ENCODE measurements at regions not wholly inside any gene's neighbourhood (a gene's known extent, or its start where the extent isn't known, plus 50 kb on each side); places are given as distances from the start of the nearest gene placed in this dataset.

DNA sequence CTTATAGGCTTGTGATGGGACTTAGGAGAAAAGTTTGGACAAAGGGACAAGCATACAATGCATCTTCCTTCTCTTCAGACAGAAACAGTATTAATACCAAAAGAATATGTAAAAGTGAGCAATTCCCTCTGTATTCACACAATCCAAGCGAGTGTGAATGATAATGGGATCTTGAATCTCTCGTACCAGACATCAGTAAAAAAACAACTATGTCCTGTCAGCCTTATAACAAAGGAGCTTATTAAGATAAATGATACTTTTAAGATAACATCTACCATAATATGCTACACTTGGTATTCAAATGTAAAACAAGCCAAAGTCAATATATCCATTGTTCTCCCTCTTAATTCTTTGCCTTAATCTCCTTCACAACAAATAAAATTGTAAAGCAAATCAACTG, 288.6 kb upstream of the CNTN6 start (continued):
- TF ChIP-seq EZH2phosphoT487 (IDR thresholded peaks at IDR 0.05; ENCODE audit: unreplicated experiment) (no peak), NANOG (IDR thresholded peaks at IDR 0.05; ENCODE audit: borderline replicate concordance) (no peak)

DNA sequence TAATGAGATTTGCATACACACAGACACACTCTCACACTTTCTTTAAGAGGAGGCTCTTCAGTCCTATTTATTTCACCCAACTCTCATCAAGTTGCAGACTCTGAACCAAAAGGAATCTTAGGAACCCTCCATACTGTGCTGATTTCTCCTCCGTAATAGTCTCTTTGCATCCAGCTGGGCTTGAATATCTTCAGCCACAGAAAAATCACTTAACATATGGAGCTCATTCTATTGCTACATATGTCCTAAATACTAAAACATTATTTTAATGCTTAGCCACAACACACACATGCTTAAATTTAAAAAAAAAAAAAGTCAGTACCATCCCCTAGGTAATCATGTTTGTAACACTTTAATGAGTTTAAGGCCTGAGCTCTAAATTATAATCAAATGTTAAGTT, 287.5 kb upstream of the CNTN6 start:
- Mint-ChIP-seq H3K4me1 (no peaks in the 10 kb centered on the region), H3K36me3 (ENCODE audit: low read depth) (peaks cover 16% of the 10 kb centered on the region; the same call in 2 of the 3 replicates)
- H3K4me2 ChIP-seq, result no peak overlapping the region

More for the DNA sequence above, 287.5 kb upstream of the CNTN6 start:
- ATAC-seq (no peak), DNase-seq (ENCODE audit: low spot score) (peak; percentile 6)
- Histone ChIP-seq H4K20me1 (replicated peaks; ENCODE audit: insufficient read depth) (no peaks in the 10 kb centered on the region), H3K9me2 (ENCODE audit: insufficient read depth) (no peaks in the 10 kb centered on the region), H2AFZ (no peak overlapping the region), H3K4me1 (ENCODE audit: insufficient read depth) (peaks cover 15% of the 10 kb centered on the region), H3K36me3 (ENCODE audit: insufficient read depth) (no peaks in the 10 kb centered on the region), H3K27me3 (ENCODE audit: insufficient read depth) (no peaks in the 10 kb centered on the region), H3K4me3 (no peak overlapping the region), H3K79me2 (replicated peaks; ENCODE audit: insufficient read depth) (no peaks in the 10 kb centered on the region), H3F3A (replicated peaks; ENCODE audit: low read depth) (no peaks in the 10 kb centered on the region), H3K27ac (ENCODE audit: low read depth) (no peak overlapping the region)
- Mint-ChIP-seq H3K27me3 (ENCODE audit: insufficient read depth, low read depth, poor library complexity) (no peaks in the 10 kb centered on the region), H3K4me3 (no peak overlapping the region), H3K9me3 (peaks cover 81% of the 10 kb centered on the region), H3K27ac (no peak overlapping the region)
- TF ChIP-seq, protein P1, sequence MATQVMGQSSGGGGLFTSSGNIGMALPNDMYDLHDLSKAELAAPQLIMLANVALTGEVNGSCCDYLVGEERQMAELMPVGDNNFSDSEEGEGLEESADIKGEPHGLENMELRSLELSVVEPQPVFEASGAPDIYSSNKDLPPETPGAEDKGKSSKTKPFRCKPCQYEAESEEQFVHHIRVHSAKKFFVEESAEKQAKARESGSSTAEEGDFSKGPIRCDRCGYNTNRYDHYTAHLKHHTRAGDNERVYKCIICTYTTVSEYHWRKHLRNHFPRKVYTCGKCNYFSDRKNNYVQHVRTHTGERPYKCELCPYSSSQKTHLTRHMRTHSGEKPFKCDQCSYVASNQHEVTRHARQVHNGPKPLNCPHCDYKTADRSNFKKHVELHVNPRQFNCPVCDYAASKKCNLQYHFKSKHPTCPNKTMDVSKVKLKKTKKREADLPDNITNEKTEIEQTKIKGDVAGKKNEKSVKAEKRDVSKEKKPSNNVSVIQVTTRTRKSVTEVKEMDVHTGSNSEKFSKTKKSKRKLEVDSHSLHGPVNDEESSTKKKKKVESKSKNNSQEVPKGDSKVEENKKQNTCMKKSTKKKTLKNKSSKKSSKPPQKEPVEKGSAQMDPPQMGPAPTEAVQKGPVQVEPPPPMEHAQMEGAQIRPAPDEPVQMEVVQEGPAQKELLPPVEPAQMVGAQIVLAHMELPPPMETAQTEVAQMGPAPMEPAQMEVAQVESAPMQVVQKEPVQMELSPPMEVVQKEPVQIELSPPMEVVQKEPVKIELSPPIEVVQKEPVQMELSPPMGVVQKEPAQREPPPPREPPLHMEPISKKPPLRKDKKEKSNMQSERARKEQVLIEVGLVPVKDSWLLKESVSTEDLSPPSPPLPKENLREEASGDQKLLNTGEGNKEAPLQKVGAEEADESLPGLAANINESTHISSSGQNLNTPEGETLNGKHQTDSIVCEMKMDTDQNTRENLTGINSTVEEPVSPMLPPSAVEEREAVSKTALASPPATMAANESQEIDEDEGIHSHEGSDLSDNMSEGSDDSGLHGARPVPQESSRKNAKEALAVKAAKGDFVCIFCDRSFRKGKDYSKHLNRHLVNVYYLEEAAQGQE (IDR thresholded peaks at IDR 0.05; ENCODE audit: unreplicated experiment), result no peak
- TF ChIP-seq CREB1 (CRISPR knock-in tag; IDR thresholded peaks at IDR 0.05; ENCODE audit: low read depth), result no peak
- TF ChIP-seq, protein P2, sequence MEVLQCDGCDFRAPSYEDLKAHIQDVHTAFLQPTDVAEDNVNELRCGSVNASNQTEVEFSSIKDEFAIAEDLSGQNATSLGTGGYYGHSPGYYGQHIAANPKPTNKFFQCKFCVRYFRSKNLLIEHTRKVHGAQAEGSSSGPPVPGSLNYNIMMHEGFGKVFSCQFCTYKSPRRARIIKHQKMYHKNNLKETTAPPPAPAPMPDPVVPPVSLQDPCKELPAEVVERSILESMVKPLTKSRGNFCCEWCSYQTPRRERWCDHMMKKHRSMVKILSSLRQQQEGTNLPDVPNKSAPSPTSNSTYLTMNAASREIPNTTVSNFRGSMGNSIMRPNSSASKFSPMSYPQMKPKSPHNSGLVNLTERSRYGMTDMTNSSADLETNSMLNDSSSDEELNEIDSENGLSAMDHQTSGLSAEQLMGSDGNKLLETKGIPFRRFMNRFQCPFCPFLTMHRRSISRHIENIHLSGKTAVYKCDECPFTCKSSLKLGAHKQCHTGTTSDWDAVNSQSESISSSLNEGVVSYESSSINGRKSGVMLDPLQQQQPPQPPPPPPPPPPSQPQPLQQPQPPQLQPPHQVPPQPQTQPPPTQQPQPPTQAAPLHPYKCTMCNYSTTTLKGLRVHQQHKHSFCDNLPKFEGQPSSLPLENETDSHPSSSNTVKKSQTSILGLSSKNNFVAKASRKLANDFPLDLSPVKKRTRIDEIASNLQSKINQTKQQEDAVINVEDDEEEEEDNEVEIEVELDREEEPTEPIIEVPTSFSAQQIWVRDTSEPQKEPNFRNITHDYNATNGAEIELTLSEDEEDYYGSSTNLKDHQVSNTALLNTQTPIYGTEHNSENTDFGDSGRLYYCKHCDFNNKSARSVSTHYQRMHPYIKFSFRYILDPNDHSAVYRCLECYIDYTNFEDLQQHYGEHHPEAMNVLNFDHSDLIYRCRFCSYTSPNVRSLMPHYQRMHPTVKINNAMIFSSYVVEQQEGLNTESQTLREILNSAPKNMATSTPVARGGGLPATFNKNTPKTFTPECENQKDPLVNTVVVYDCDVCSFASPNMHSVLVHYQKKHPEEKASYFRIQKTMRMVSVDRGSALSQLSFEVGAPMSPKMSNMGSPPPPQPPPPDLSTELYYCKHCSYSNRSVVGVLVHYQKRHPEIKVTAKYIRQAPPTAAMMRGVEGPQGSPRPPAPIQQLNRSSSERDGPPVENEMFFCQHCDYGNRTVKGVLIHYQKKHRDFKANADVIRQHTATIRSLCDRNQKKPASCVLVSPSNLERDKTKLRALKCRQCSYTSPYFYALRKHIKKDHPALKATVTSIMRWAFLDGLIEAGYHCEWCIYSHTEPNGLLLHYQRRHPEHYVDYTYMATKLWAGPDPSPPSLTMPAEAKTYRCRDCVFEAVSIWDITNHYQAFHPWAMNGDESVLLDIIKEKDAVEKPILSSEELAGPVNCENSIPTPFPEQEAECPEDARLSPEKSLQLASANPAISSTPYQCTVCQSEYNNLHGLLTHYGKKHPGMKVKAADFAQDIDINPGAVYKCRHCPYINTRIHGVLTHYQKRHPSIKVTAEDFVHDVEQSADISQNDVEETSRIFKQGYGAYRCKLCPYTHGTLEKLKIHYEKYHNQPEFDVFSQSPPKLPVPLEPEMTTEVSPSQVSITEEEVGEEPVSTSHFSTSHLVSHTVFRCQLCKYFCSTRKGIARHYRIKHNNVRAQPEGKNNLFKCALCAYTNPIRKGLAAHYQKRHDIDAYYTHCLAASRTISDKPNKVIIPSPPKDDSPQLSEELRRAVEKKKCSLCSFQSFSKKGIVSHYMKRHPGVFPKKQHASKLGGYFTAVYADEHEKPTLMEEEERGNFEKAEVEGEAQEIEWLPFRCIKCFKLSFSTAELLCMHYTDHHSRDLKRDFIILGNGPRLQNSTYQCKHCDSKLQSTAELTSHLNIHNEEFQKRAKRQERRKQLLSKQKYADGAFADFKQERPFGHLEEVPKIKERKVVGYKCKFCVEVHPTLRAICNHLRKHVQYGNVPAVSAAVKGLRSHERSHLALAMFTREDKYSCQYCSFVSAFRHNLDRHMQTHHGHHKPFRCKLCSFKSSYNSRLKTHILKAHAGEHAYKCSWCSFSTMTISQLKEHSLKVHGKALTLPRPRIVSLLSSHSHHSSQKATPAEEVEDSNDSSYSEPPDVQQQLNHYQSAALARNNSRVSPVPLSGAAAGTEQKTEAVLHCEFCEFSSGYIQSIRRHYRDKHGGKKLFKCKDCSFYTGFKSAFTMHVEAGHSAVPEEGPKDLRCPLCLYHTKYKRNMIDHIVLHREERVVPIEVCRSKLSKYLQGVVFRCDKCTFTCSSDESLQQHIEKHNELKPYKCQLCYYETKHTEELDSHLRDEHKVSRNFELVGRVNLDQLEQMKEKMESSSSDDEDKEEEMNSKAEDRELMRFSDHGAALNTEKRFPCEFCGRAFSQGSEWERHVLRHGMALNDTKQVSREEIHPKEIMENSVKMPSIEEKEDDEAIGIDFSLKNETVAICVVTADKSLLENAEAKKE (CRISPR knock-in tag; IDR thresholded peaks at IDR 0.05), result no peak
- no peak for TF ChIP-seq NANOG (IDR thresholded peaks at IDR 0.05; ENCODE audit: borderline replicate concordance)
- no peak for TF ChIP-seq EZH2 (IDR thresholded peaks at IDR 0.05; ENCODE audit: low read depth, unreplicated experiment)
- TF ChIP-seq ZNF114 (CRISPR knock-in tag; IDR thresholded peaks at IDR 0.05), result no peak
- TF ChIP-seq, protein P3, sequence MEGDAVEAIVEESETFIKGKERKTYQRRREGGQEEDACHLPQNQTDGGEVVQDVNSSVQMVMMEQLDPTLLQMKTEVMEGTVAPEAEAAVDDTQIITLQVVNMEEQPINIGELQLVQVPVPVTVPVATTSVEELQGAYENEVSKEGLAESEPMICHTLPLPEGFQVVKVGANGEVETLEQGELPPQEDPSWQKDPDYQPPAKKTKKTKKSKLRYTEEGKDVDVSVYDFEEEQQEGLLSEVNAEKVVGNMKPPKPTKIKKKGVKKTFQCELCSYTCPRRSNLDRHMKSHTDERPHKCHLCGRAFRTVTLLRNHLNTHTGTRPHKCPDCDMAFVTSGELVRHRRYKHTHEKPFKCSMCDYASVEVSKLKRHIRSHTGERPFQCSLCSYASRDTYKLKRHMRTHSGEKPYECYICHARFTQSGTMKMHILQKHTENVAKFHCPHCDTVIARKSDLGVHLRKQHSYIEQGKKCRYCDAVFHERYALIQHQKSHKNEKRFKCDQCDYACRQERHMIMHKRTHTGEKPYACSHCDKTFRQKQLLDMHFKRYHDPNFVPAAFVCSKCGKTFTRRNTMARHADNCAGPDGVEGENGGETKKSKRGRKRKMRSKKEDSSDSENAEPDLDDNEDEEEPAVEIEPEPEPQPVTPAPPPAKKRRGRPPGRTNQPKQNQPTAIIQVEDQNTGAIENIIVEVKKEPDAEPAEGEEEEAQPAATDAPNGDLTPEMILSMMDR (conservative IDR thresholded peaks at IDR 0.05; ENCODE audit: low read depth in 2 of 2), result no peak
- no peak for TF ChIP-seq JUNB (IDR thresholded peaks at IDR 0.05; ENCODE audit: unreplicated experiment)
- TF ChIP-seq, protein P4, sequence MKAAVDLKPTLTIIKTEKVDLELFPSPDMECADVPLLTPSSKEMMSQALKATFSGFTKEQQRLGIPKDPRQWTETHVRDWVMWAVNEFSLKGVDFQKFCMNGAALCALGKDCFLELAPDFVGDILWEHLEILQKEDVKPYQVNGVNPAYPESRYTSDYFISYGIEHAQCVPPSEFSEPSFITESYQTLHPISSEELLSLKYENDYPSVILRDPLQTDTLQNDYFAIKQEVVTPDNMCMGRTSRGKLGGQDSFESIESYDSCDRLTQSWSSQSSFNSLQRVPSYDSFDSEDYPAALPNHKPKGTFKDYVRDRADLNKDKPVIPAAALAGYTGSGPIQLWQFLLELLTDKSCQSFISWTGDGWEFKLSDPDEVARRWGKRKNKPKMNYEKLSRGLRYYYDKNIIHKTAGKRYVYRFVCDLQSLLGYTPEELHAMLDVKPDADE (IDR thresholded peaks at IDR 0.05), result no peak
- TF ChIP-seq STAT1 (IDR thresholded peaks at IDR 0.05; ENCODE audit: unreplicated experiment), result no peak
- TF ChIP-seq EZH2phosphoT487 (IDR thresholded peaks at IDR 0.05; ENCODE audit: unreplicated experiment), result no peak
- no peak for TF ChIP-seq POLR2AphosphoS5 (IDR thresholded peaks at IDR 0.05; ENCODE audit: low read depth)
- no peak for TF ChIP-seq ZNF331 (CRISPR knock-in tag; IDR thresholded peaks at IDR 0.05; ENCODE audit: low read depth)

All from GM23338 (cell line).